GM12874 (cell line): ENCODE measurements at regions not wholly inside any gene's neighbourhood (a gene's known extent, or its start where the extent isn't known, plus 50 kb on each side); places are given as distances from the start of the nearest gene placed in this dataset.

Source experiments
- TF ChIP-seq, protein P1 (sequence below): IDR thresholded peaks from 2 replicates; pipeline ENCODE4 v1.5.1; 2011; ENCODE audit warnings: low read depth, mild to moderate bottlenecking, control low read depth, low read length, moderate library complexity; ENCODE audit not compliant: insufficient read depth

DNA sequence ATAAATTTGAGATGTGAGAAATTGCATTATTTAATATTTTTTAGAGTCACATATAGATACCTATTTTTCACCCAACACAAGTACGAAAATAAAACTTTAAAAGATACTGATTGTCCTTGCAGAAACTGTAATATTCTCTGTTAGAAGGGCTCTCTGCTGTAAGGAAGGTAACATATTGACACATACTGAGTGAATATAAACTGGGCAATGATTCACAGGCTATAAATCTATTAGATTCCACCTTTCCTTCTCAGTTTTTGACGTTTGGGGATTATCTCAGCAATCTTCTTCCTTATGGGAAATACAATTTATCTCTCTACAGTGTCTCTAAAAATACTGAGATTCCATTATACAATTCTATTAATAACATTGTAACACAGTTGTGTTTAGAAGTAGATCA lies 229.1 kb upstream of the MAP2 start:
- TF ChIP-seq, protein P1, sequence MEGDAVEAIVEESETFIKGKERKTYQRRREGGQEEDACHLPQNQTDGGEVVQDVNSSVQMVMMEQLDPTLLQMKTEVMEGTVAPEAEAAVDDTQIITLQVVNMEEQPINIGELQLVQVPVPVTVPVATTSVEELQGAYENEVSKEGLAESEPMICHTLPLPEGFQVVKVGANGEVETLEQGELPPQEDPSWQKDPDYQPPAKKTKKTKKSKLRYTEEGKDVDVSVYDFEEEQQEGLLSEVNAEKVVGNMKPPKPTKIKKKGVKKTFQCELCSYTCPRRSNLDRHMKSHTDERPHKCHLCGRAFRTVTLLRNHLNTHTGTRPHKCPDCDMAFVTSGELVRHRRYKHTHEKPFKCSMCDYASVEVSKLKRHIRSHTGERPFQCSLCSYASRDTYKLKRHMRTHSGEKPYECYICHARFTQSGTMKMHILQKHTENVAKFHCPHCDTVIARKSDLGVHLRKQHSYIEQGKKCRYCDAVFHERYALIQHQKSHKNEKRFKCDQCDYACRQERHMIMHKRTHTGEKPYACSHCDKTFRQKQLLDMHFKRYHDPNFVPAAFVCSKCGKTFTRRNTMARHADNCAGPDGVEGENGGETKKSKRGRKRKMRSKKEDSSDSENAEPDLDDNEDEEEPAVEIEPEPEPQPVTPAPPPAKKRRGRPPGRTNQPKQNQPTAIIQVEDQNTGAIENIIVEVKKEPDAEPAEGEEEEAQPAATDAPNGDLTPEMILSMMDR: no peak

DNA sequence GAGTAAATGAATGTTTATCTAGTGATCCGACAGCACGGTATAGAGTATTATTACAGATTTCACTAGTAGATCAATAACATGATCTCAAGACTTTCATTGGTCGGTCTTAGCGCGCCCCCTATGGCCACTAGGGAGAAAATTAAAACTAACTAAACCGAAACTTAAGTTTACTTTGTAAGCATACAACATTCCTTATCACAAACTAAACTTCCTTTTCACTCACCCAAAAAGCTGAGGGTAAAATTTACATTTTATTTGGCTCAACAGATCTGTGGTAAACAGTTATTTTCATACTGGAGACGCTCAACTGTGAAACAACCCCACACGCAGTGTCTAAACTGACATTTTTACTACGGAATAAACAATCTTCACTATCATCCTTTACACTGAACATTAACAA lies 215.6 kb upstream of the MAP2 start:
- TF ChIP-seq, protein P1: peak; percentile 50

DNA sequence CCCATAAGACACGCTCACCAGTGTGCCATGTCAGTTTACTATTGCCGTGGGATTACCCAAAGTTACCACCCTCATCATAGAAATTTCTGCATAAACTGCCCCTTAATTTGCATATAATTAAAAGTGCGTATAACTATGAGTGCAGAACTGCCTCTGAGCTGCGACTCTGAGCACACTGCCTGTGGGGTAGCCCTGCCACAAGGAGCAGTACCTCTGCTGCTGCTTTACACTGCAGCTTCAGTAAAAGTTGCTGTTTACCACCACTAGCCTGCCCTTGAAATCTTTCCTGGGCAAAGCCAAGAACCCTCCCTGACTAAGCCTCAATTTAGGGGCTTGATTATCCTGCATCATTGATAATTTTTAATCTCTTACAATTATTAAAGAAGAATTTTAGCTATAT lies 213.9 kb upstream of the MAP2 start:
- TF ChIP-seq, protein P1: no peak

DNA sequence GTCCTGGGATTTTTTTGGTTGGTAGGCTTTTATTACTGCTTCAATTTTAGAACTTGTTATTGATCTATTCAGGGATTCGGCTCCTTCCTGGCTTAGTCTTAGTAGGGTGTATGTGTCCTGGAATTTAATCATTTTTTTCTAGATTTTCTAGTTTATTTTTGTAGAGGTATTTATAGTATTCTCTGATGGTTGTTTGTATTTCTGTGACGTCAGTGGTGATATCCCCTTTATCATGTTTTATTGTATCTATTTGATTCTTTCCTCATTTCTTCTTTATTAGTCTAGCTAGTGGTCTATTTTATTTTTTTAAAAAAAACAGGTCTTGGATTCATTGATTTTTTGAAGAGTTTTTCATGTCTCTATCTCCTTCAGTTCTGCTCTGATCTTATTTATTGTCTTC lies 193.3 kb upstream of the MAP2 start:
- TF ChIP-seq, protein P1: no peak

DNA sequence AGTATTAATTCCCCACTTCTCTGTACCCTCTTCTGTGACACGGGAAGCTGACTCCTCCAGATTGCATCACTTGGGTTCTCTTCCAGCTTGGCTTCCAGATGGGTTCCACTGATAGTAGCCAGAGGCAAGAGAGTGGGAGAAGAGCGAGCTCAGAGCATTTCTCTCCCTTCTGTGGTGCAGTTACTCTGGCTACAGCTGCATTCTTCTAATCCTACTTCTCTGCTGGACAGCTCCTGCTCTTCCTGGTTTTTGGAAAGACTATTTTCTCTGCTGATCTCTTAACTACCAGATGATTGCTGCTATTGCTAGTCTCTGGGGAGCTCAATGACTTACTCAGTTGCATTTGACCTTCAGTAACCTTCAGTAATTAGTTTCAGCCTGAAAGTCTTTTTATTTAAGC lies 187.5 kb upstream of the MAP2 start:
- TF ChIP-seq, protein P1: no peak

DNA sequence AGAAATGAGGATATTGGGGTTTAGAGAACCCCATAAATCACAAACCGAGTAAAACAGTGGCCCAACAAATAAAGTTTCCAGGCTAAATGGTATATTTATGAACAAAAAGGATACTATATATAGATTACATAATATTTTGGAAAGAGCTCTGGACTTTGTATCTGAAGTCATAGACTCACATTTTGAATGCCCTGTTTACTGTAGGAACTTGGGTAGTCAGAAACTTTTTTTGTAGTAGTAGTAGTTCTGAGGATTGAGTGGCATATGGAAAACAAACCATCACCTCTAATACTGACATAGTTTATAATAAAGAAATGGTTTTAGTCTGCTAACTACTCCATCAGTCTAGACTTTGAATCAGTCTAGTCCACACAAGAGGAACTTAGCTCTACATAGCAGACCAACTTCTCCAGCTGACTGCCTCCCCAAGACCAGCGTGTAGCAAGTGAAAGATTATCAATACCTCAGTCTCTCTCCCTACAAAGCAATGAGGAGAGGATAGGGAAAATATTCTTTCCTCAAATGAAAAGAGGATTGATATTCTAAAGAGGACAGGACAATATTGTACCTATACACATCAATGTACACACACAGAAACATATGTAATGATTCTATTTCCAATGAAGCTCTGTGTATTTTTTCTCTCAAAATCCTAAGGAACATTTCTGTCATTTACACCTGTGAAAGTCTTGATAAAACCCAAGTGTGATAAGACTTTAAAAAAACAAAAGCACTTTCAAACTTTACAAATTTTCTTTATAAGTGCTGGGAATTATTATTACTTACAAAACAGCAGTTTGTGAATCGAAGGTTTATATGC lies 184.9 kb upstream of the MAP2 start:
- TF ChIP-seq, protein P1: no peak

DNA sequence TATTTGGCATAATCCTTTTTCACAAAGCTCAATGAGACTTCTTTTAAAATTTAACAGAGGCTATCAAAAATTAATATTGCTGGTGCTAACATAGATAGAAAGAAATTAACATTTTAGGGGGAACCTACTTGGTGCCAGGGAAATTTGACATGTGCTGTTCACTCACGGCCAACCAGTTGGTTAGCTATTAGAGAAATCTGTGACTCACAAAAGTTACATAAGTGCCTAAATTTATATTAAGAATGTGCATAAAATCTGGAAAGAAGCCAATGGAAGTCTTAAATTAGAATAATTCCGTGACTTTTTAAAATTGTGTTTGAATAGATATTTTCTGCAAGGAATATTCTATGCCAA lies 184.3 kb upstream of the MAP2 start:
- TF ChIP-seq, protein P1: no peak
